RWPE2 (cell line): ENCODE measurements at regions not wholly inside any gene's neighbourhood (a gene's known extent, or its start where the extent isn't known, plus 50 kb on each side); places are given as distances from the start of the nearest gene placed in this dataset.

Source experiments
- ATAC-seq: fragments of 200-7000 bp; cut with Tn5 transposase; 3 replicates; pipeline ENCODE4 v1.9.1; 2021; ENCODE audit warnings: low read depth
- DNase-seq: peaks from one replicate; pipeline ENCODE4 v3.0.0-alpha.2; 2020; ENCODE audit warnings: low spot score
- H3K27ac ChIP-seq: fragments of 450-650 bp; 2 replicates; pipeline ENCODE4 v1.5.1; 2017; ENCODE audit warnings: mild to moderate bottlenecking; ENCODE audit not compliant: poor library complexity, severe bottlenecking
- H3K27me3 ChIP-seq: fragments of 250-450 bp; sonication (Bioruptor Pico); 2 replicates; pipeline ENCODE4 v1.5.1; 2021; ENCODE audit warnings: mild to moderate bottlenecking, moderate library complexity; ENCODE audit not compliant: insufficient read depth, poor library complexity, severe bottlenecking
- H3K36me3 ChIP-seq: fragments of 250-450 bp; sonication (Bioruptor Pico); 2 replicates; pipeline ENCODE4 v1.5.1; 2020; ENCODE audit warnings: low read depth, mild to moderate bottlenecking, moderate library complexity
- H3K4me1 ChIP-seq: fragments of 250-450 bp; sonication (Bioruptor Pico); 2 replicates; pipeline ENCODE4 v1.5.1; 2021; ENCODE audit warnings: mild to moderate bottlenecking, moderate library complexity; ENCODE audit not compliant: insufficient read depth, poor library complexity, severe bottlenecking
- H3K4me3 ChIP-seq: fragments of 250-450 bp; sonication (Bioruptor Pico); 2 replicates; pipeline ENCODE4 v1.5.1; 2021; ENCODE audit warnings: mild to moderate bottlenecking, moderate library complexity; ENCODE audit not compliant: severe bottlenecking
- H3K9me3 ChIP-seq: fragments of 250-450 bp; sonication (Bioruptor Pico); 2 replicates; pipeline ENCODE4 v1.5.1; 2021; ENCODE audit warnings: mild to moderate bottlenecking, moderate library complexity; ENCODE audit not compliant: severe bottlenecking
- TF ChIP-seq, protein P1 (sequence below): fragments of 450-650 bp; IDR thresholded peaks from one replicate; pipeline ENCODE4 v1.5.1; 2017; ENCODE audit warnings: mild to moderate bottlenecking, moderate library complexity; ENCODE audit not compliant: poor library complexity, severe bottlenecking

DNA sequence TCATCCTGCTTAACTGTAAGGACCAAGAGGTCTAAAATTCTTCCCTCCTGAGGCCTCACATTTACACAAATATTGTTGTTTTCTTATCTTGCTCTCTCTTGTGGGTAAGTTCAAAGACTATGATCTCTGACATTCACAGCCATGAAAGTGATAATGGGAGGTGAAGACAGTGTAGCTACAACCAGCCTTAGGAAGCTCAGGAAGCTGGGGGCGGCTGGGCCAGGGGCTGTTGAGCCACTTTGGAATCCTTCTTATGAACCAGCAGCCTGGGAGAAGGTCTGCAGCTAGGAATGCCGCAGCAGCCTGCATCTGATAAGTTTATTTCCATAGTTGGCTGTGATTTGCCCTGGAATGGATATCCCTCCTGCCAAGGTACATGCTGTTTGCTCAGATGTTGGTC is 316.2 kb downstream of the STIM2 start:
- no peak for DNase-seq
- Histone ChIP-seq H3K36me3 (no peaks in the 10 kb centered on the region), H3K4me1 (no peaks in the 10 kb centered on the region), H3K27me3 (no peaks in the 10 kb centered on the region), H3K27ac (no peak overlapping the region), H3K4me3 (no peak overlapping the region), H3K9me3 (no peaks in the 10 kb centered on the region)
- ATAC-seq = no peak
- TF ChIP-seq, protein P1, sequence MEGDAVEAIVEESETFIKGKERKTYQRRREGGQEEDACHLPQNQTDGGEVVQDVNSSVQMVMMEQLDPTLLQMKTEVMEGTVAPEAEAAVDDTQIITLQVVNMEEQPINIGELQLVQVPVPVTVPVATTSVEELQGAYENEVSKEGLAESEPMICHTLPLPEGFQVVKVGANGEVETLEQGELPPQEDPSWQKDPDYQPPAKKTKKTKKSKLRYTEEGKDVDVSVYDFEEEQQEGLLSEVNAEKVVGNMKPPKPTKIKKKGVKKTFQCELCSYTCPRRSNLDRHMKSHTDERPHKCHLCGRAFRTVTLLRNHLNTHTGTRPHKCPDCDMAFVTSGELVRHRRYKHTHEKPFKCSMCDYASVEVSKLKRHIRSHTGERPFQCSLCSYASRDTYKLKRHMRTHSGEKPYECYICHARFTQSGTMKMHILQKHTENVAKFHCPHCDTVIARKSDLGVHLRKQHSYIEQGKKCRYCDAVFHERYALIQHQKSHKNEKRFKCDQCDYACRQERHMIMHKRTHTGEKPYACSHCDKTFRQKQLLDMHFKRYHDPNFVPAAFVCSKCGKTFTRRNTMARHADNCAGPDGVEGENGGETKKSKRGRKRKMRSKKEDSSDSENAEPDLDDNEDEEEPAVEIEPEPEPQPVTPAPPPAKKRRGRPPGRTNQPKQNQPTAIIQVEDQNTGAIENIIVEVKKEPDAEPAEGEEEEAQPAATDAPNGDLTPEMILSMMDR = no peak

- Histone ChIP-seq H3K4me1 (no peaks in the 10 kb centered on the region), H3K9me3 (no peaks in the 10 kb centered on the region), H3K36me3 (no peaks in the 10 kb centered on the region), H3K27me3 (no peaks in the 10 kb centered on the region), H3K27ac (no peak overlapping the region), H3K4me3 (no peak overlapping the region)
- DNase-seq = no peak
- ATAC-seq = no peak
- TF ChIP-seq, protein P1 = no peak
Measured at GRCh38 chr4:27178061-27178460, 317.4 kb downstream of the STIM2 start.

GRCh38 chr4:27181693-27182092 is 321.1 kb downstream of the STIM2 start:
- no peaks in the 10 kb centered on the region for H3K9me3 ChIP-seq
- no peaks in the 10 kb centered on the region for H3K27me3 ChIP-seq
- H3K4me3 ChIP-seq = no peak overlapping the region
- ATAC-seq (no peak), DNase-seq (no peak)
- no peak overlapping the region for H3K27ac ChIP-seq
- H3K36me3 ChIP-seq = no peaks in the 10 kb centered on the region
- H3K4me1 ChIP-seq = no peaks in the 10 kb centered on the region
- TF ChIP-seq, protein P1 = no peak

DNA sequence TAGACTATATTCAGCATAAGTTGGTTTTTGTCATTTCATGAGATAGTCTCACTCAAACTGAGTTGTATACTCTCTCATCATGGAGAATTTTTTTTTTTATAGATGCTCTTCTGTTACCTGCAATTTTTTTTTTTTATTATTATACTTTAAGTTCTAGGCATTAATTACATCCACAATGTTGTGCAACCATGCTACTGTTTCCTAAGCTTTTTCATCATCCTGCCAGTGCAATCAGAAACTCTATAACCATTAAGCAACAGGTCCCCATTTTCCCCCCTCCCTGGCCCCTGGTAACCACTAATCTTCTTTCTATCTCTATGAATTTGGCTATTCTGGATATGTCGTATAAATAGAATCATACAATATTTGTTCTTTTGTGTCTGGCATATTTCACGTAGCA is 321.6 kb downstream of the STIM2 start:
- TF ChIP-seq, protein P1 = no peak
- Histone ChIP-seq H3K27me3 (no peaks in the 10 kb centered on the region), H3K27ac (no peak overlapping the region), H3K36me3 (no peaks in the 10 kb centered on the region), H3K4me1 (no peaks in the 10 kb centered on the region), H3K4me3 (no peak overlapping the region), H3K9me3 (no peaks in the 10 kb centered on the region)
- ATAC-seq (no peak), DNase-seq (no peak)

GRCh38 chr4:27184508-27185155 is 324.0 kb downstream of the STIM2 start:
- Histone ChIP-seq H3K27ac (no peak overlapping the region), H3K9me3 (no peaks in the 10 kb centered on the region), H3K36me3 (no peaks in the 10 kb centered on the region), H3K27me3 (no peaks in the 10 kb centered on the region), H3K4me1 (no peaks in the 10 kb centered on the region), H3K4me3 (no peak overlapping the region)
- ATAC-seq (no peak), DNase-seq (no peak)
- TF ChIP-seq, protein P1 = no peak
